ENCODE measurements at regions not wholly inside any gene's neighbourhood (a gene's known extent, or its start where the extent isn't known, plus 50 kb on each side); places are given as distances from the start of the nearest gene placed in this dataset.
"Not testable (repeated sequence)": the region's sequence is repeated elsewhere in the genome, so short reads cannot be mapped to it uniquely, and the experiment has no call there.

DNA sequence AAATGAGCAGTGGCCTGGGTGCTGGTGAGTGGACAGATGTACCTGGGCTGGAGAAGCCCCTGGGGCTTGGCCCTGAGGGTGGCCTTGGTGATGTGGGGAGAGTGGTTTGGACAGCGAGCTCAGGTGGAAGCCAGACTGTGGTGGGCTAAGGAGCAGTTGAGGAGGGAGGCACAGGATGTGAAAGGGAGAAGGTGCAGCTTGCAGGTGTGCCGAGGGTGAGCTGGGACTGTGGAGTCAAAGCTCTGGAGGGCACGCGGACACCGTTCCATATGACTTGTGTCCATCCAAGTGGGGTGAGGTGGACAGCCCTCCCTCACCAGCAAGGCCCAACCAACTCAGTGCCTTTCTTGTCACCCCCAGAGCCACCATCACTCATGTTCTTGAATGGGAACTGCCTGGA lies 170.8 kb upstream of the ZNF267 start:
- DNase-seq (ENCODE audit: low spot score) = no peak

DNA sequence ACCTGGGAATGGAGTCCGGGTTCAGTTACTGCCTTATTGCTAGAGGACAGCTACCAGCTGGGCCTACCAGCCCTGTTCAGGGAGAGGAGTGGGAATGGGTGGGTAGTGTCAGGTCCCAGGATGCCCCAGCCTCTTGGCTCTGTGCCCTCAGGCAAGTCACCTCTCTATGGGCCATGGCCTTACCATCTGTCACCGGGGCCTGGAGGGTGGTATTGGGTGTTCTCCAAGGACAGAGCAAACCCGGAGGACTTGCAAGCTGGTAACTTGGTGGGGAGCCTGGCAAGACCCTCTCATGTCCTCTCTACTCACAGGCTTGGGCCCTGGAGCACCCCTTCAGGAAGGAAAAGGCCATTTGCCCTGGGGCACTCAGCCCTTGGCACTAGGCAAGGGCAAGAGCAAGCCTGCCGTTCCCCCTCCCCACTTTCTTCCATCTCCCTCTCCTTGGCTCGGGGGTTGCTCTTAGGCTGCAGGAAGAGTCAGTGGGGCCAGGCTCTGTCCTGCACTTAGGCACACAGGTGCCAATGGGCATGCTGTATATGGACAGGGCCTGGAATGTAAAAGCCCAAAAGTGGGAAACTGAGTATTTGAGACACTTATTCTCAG lies 170.0 kb upstream of the ZNF267 start:
- DNase-seq (ENCODE audit: low spot score) = no peak

- DNase-seq (ENCODE audit: low spot score) = no peak
Observed at GRCh38 chr16:31704138-31704537, 169.5 kb upstream of the ZNF267 start.

DNA sequence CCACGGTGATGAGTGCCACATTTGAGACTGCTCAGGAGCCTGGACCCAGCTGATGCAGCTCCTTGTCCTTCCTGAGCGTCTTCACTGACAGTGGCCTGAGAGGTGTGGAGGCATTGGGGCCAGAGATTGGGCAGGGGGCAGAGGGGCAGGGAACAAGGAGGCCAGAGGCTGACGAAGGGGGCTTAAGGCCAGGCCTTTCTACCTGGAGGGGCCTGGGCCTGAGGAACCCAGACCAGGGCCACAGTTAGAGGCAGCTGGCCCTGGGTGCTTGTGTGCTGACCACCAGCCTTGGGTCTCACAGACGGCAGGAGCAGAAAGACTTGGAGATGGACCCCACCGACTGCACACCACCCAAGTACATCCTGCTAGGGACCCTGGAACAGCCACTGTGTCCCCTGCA lies 168.2 kb upstream of the ZNF267 start:
- no peak for DNase-seq (ENCODE audit: low spot score)

DNA sequence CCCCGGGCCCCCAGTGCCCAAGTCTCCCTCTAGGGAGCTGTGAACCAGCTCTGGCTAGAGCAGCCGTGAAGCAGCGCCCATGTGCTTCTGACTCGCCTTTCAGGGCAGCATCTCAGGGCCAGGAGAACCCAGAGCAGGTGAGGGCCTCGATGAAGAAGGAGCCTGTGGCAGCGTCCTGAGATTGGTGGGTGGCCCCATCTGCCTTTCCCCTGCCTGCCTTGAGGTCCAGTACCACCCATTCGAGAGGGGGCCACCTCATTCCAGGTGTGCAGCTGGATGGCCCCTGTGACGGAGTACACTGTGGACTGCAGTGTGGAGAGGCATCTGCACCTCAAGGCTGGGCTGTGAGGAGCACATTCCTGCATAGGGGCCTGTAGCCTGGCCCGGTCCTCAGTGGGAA lies 167.3 kb upstream of the ZNF267 start:
- DNase-seq (ENCODE audit: low spot score) = no peak

- DNase-seq (ENCODE audit: low spot score) = no peak
Observed at GRCh38 chr16:31706925-31707324, 166.7 kb upstream of the ZNF267 start.

GRCh38 chr16:31707743-31708335 lies 165.8 kb upstream of the ZNF267 start:
- DNase-seq (ENCODE audit: low spot score) = no peak

- no peak for DNase-seq (ENCODE audit: low spot score)
Observed at GRCh38 chr16:31708348-31708747, 165.3 kb upstream of the ZNF267 start.

GRCh38 chr16:31709181-31709580 lies 164.4 kb upstream of the ZNF267 start:
- DNase-seq (ENCODE audit: low spot score) = no peak

- no peak for DNase-seq (ENCODE audit: low spot score)
Observed at GRCh38 chr16:31710134-31710533, 163.5 kb upstream of the ZNF267 start.

DNA sequence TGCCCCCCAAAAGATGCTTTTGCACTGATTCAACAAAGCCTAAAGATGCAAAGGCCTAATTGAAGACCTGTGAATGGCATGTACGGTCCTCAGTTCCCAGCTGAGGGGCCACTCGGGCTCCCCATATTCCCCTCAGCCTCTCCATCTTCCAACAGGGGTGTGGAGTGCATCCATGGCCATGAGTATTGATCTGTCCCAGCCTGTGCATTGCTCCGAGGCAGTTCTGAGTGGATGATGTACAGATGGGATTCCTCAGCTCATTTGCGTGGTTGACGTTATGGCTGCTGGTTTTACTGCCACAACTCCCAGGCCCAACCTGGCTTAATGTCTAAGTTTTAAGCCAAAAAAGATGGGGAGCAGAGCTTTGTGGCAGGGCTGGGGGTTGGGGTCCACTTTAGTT lies 162.7 kb upstream of the ZNF267 start:
- DNase-seq (ENCODE audit: low spot score) = no peak

- no peak for DNase-seq (ENCODE audit: low spot score)
Observed at GRCh38 chr16:31711344-31711845, 162.2 kb upstream of the ZNF267 start.

GRCh38 chr16:31712064-31712540 lies 161.5 kb upstream of the ZNF267 start:
- no peak for DNase-seq (ENCODE audit: low spot score)

DNA sequence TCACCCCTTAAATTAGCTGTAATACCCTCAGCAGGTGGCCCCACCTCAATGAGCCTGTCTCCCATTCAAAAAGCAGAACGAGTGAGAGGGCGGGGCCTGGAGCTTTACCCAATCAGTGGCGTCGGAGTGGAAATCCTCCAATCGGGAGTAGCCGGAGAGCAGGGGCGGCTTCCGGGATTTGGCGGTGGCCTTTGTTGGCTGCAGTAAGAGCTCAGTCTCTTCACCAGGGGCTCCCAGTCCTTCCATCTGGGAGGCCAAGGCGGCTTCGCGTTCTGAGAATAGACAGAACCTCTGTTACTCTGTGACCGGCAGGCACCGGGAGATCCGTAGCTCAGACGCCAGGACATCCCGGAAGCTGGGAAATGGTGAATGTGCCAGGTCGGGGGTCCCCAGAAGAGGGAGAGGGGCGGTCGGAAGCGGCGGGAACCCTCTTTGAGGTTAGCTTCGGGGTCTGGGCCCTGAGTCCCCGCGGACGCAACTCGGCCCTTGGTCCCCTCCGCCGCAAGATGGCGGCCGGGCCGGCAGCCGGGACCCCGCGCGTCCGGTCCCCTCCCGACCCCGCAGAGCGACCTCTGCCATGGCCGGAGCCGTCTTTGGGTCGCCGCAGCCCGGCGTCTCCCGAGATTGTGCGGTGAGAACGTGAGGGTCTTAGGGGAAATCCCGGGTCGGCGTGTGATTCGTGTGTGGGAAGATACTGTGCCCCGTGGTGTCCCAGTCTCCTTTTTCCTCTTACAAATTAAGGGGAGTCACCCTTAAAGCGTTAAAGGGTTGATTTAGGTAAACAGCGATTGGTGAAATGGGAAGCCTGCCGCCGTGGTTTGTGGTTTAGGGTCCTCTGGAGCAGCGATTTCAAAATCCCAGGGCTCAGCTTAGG lies 160.3 kb upstream of the ZNF267 start:
- peak; percentile 96 for DNase-seq (ENCODE audit: low spot score)

DNA sequence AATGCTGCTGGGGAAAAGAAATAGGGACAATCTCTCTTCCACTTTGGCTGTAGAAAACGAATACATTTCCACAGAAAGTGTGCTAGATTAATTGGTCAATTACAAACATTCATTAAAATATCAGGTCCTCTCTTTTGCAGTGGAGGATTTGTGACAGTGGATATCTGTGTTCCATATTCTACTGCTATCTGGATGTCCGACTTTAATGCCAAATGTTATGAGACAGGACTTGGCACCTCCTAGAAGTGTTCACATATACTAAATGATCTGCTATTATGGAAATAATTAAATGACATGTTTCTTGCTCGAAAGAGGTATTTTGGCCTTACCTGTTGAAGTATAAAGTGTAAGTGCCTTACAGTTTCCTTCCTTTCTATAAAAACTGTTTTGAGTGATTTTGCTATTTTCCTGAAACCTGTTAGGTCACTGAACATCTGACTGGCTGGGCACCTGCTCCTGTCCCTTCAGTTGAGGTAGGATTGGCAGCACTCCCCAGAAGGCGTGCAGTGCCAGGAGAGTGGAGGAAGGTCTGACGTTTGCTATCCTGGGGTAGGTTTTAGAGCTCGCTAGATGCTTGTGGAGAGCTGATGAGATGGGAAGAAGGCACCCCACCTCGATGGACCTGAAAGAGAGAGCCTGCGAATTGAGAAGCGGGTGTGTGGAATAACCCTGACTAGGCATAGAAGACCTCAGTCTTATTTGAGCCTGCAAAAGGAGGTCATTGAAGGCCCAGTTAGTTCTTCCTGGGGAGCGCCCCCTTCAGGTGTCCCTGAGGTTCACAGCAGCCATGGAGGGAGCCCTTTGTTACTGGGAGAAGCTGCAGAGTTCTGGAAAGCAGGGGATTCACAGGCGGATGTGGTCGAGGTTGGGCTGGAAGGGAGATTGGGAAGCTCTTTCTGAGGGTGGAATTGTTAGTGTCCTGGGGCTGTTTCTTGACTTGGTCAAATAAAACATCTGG lies 159.4 kb upstream of the ZNF267 start:
- no peak for DNase-seq (ENCODE audit: low spot score)

- DNase-seq (ENCODE audit: low spot score) = no peak
Observed at GRCh38 chr16:31714903-31715504, 158.6 kb upstream of the ZNF267 start.

DNA sequence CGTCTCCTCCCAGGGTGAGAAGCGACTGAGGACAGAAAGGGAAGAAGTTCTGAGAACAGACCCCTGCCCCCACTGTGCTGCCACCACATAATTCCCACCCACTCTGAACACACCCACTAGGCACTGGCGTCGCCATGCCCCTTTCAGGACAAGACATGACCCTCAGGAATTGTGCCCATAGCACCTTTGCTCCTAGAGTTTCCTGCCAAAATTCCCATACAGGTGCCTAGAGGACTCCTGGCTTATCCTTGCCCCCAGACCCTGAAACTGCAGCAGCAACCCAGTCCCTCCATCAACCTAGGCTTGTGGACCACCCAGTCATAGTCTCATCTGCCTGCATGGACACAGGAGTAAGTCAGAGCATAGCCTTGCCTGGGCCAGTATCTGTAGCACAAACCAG lies 157.7 kb upstream of the ZNF267 start:
- DNase-seq (ENCODE audit: low spot score) = no peak

DNA sequence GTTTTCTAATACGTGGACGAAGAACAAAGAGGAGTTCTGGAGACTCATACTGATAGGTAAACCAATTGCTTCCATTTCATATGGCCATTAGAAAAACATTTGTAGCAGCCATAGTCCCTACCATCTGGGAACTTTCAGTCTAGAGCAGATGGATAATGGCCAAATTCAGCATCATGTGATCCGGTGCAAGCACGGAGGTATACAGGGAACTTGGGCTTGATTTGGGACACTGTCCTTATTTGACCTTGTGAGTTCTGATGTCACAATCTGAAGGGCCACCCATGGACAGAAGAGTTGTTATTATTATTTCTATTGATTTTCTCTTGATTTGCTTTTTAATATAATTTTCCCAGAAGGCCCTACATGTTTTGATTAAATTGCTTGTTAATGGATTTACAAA lies 154.6 kb upstream of the ZNF267 start:
- DNase-seq (ENCODE audit: low spot score) = no peak

DNA sequence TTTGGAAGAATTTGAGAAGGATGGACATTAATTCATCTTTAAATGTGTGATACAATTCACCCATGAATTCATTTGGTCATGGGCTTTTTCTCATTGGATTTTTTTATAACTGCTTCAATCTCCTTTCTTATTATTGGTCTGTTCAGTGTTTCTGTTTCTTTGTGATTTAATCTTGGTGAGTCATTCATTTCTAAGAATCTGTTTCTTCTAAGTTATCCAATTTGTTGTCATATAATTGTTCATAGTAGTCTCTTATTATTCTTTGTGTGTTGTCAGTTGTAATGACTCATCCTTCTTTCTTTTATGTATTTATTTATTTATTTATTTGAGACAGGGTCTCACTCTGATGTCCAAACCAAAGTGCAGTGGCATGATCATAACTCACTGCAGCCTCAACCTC lies 146.1 kb upstream of the ZNF267 start:
- DNase-seq (ENCODE audit: low spot score) = no peak

GRCh38 chr16:31734265-31734664 lies 139.3 kb upstream of the ZNF267 start:
- no peak for DNase-seq (ENCODE audit: low spot score)

DNA sequence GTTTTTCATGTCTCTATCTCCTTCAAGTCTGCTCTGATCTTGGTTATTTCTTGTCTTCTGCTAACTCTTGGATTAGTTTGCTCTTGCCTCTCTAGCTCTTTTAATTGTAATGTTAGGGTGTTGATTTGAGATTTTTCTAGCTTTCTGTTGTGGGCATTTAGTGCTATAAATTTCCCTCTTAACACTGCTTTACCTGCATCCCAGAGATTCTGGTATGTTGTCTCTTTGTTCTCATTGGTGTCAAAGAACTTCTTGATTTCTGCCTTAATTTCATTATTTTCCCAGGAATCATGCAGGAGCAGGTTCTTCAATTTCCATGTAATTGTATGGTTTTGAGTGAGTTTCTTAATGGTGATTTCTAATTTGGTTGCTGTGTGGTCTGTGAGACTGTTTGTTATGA lies 128.5 kb upstream of the ZNF267 start:
- not testable (repeated sequence) for DNase-seq (ENCODE audit: low spot score)
